ENCODE measurements at regions not wholly inside any gene's neighbourhood (a gene's known extent, or its start where the extent isn't known, plus 50 kb on each side); places are given as distances from the start of the nearest gene placed in this dataset.
A peak's percentile ranks its signal among the peaks of the same experiment; 100 is the strongest.

- no peak overlapping the region for H3K4me3 ChIP-seq
- intact Hi-C loops (cut with DNase I; ENCODE audit: low total_unique reads) (no loop called here), in situ Hi-C loops (cut with MboI; ENCODE audit: low pct_ligation_motif_present in 1 of 4, low pct_unique_long_range_greater_than_20kb in 1 of 4, low sequenced_read_pairs in 3 of 4) (no loop called here)
- no peaks in the 10 kb centered on the region for H3K27me3 ChIP-seq
- H3K27ac ChIP-seq = peak overlapping the region in 1 of 4 donors; percentile 80
- H3K9me3 ChIP-seq = no peaks in the 10 kb centered on the region
- no peaks in the 10 kb centered on the region for H3K36me3 ChIP-seq
- TF ChIP-seq POLR2AphosphoS5 (IDR thresholded peaks at IDR 0.05) = no peak
- no peak for TF ChIP-seq CTCF (IDR thresholded peaks at IDR 0.05)
- TF ChIP-seq POLR2A (IDR thresholded peaks at IDR 0.05) = no peak
- TF ChIP-seq EP300 (IDR thresholded peaks at IDR 0.05; ENCODE audit: low read depth) = no peak
- 92 to 93% methylated on average over 7 to 8 of the region's 8 CpGs for WGBS, 2 donors (ENCODE audit: low coverage in 1 of 2)
- peaks cover 15 to 36% (median 31%) of the 10 kb centered on the region in 4 donors for H3K4me1 ChIP-seq
- no peak for DNase-seq
These were observed 364.8 kb upstream of the PROK2 start for GRCh38 chr3:72149645-72150300.

GRCh38 chr3:72147600-72147999, 362.7 kb upstream of the PROK2 start:
- H3K27ac ChIP-seq = no peak overlapping the region
- 94 to 100% methylated on average over 1 to 3 of the region's 3 CpGs for WGBS, 2 donors (ENCODE audit: low coverage in 1 of 2)
- no peak for TF ChIP-seq EP300 (IDR thresholded peaks at IDR 0.05; ENCODE audit: low read depth)
- TF ChIP-seq POLR2A (IDR thresholded peaks at IDR 0.05) = no peak
- TF ChIP-seq POLR2AphosphoS5 (IDR thresholded peaks at IDR 0.05) = no peak
- no peaks in the 10 kb centered on the region for H3K9me3 ChIP-seq
- intact Hi-C loops (cut with DNase I; ENCODE audit: low total_unique reads) = no loop called here
- H3K27me3 ChIP-seq = no peaks in the 10 kb centered on the region
- peaks cover 14 to 24% (median 19%) of the 10 kb centered on the region in 4 donors for H3K4me1 ChIP-seq
- in situ Hi-C loops (cut with MboI; ENCODE audit: low pct_ligation_motif_present in 1 of 4, low pct_unique_long_range_greater_than_20kb in 1 of 4, low sequenced_read_pairs in 3 of 4) = no loop called here
- no peaks in the 10 kb centered on the region for H3K36me3 ChIP-seq
- no peak for DNase-seq
- no peak overlapping the region for H3K4me3 ChIP-seq

GRCh38 chr3:72145506-72146380, 360.8 kb upstream of the PROK2 start:
- peaks cover 0 to 8% (median 3%) of the 10 kb centered on the region in 4 donors for H3K4me1 ChIP-seq
- intact Hi-C loops (cut with DNase I; ENCODE audit: low total_unique reads) (loop anchor here (1.0 kb wide), 1 partner anchor 28 kb away; no protein-coding TSS in a partner anchor), in situ Hi-C loops (cut with MboI; ENCODE audit: low pct_ligation_motif_present in 1 of 4, low pct_unique_long_range_greater_than_20kb in 1 of 4, low sequenced_read_pairs in 3 of 4) (no loop called here)
- H3K36me3 ChIP-seq = no peaks in the 10 kb centered on the region
- H3K27me3 ChIP-seq = no peaks in the 10 kb centered on the region
- no peak overlapping the region for H3K4me3 ChIP-seq
- no peak overlapping the region for H3K27ac ChIP-seq
- no peaks in the 10 kb centered on the region for H3K9me3 ChIP-seq
- DNase-seq = no peak
- no peak for TF ChIP-seq EP300 (IDR thresholded peaks at IDR 0.05; ENCODE audit: low read depth)
- WGBS, 2 donors (ENCODE audit: low coverage in 1 of 2) = 75 to 84% methylated on average over 4 to 12 of the region's 12 CpGs

- Histone ChIP-seq H3K4me3 (no peak overlapping the region), H3K4me1 (peaks cover 0 to under 1% (median 0%) of the 10 kb centered on the region in 4 donors), H3K27me3 (no peaks in the 10 kb centered on the region), H3K36me3 (no peaks in the 10 kb centered on the region), H3K27ac (no peak overlapping the region), H3K9me3 (no peaks in the 10 kb centered on the region)
- no peak for DNase-seq
- intact Hi-C loops (cut with DNase I; ENCODE audit: low total_unique reads) = loop anchor here (1.0 kb wide), 1 partner anchor 28 kb away; no protein-coding TSS in a partner anchor
- 74 to 80% methylated on average over 3 to 10 of the region's 10 CpGs for WGBS, 2 donors (ENCODE audit: low coverage in 1 of 2)
- in situ Hi-C loops (cut with MboI; ENCODE audit: low pct_ligation_motif_present in 1 of 4, low pct_unique_long_range_greater_than_20kb in 1 of 4, low sequenced_read_pairs in 3 of 4) = no loop called here
- TF ChIP-seq POLR2A (IDR thresholded peaks at IDR 0.05) = no peak
These were observed 360.0 kb upstream of the PROK2 start for GRCh38 chr3:72144773-72145505.

- Histone ChIP-seq H3K4me3 (no peak overlapping the region), H3K27ac (no peak overlapping the region), H3K4me1 (no peaks in the 10 kb centered on the region), H3K9me3 (no peaks in the 10 kb centered on the region), H3K36me3 (no peaks in the 10 kb centered on the region), H3K27me3 (no peaks in the 10 kb centered on the region)
- DNase-seq = no peak
- intact Hi-C loops (cut with DNase I; ENCODE audit: low total_unique reads) = no loop called here
- 73 to 83% methylated on average over 6 of the region's 6 CpGs for WGBS, 2 donors (ENCODE audit: low coverage in 1 of 2)
- TF ChIP-seq EP300 (IDR thresholded peaks at IDR 0.05; ENCODE audit: low read depth) (no peak), CTCF (IDR thresholded peaks at IDR 0.05) (no peak), POLR2A (IDR thresholded peaks at IDR 0.05) (no peak), POLR2AphosphoS5 (IDR thresholded peaks at IDR 0.05) (no peak)
- in situ Hi-C loops (cut with MboI; ENCODE audit: low pct_ligation_motif_present in 1 of 4, low pct_unique_long_range_greater_than_20kb in 1 of 4, low sequenced_read_pairs in 3 of 4) = no loop called here
These were observed 359.2 kb upstream of the PROK2 start for GRCh38 chr3:72143966-72144717.

All from transverse colon (tissue), 4 donors.